Mesothelial cell of epicardium (in vitro differentiated cells): ENCODE measurements at regions not wholly inside any gene's neighbourhood (a gene's known extent, or its start where the extent isn't known, plus 50 kb on each side); places are given as distances from the start of the nearest gene placed in this dataset.

Source experiments
- DNase-seq, 2 experiments: peaks; one replicate each; pipeline ENCODE4 v3.0.0; 2021; ENCODE audit warnings: low spot score in 2 of 2; ENCODE audit not compliant: unreplicated experiment in 2 of 2
- H3K27ac Mint-ChIP-seq: 2 replicates; pipeline ENCODE4 v1.8.0; 2021; ENCODE audit warnings: mixed read lengths
- H3K27me3 Mint-ChIP-seq: 2 replicates; pipeline ENCODE4 v1.8.0; 2021; ENCODE audit warnings: low read depth, mixed read lengths
- H3K36me3 Mint-ChIP-seq: 2 replicates; pipeline ENCODE4 v1.8.0; 2021; ENCODE audit warnings: mixed read lengths
- H3K4me1 Mint-ChIP-seq: 2 replicates; pipeline ENCODE4 v1.8.0; 2021; ENCODE audit warnings: mixed read lengths
- H3K4me3 Mint-ChIP-seq: 2 replicates; pipeline ENCODE4 v1.8.0; 2021; ENCODE audit warnings: mild to moderate bottlenecking, moderate library complexity, mixed read lengths
- H3K9me3 Mint-ChIP-seq: 2 replicates; pipeline ENCODE4 v1.8.0; 2021; ENCODE audit warnings: mixed read lengths
- TF ChIP-seq, protein P1 (sequence below): fragments of 200-600 bp; sonication (generic); IDR thresholded peaks from one replicate; pipeline ENCODE4 v1.5.0; 2021; ENCODE audit warnings: antibody characterized with exemption; ENCODE audit not compliant: unreplicated experiment

DNA sequence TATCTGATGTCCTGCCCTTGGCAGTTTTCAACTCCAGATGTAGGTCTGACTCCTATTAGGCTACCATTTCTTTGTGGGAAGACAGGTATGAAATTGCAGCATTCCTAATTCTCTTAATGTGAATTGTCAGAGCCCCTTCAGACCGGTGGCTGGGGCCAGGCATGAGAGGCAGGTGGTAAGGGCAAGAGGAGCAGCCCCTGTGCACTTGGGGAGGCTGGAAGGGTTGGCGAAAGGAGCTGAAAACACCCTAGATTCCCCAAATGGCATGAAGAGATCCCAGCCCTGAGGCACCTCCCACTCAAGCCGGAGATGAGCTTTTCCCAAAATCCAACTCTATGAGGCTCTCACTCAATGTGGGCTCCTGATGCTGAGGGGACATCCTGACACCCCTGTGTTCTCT lies 453.2 kb downstream of the NR2F2 start:
- Mint-ChIP-seq H3K36me3 (no peaks in the 10 kb centered on the region), H3K4me3 (no peak overlapping the region), H3K4me1 (no peaks in the 10 kb centered on the region), H3K27me3 (peaks cover 34% of the 10 kb centered on the region), H3K27ac (no peak overlapping the region), H3K9me3 (no peaks in the 10 kb centered on the region)
- TF ChIP-seq, protein P1, sequence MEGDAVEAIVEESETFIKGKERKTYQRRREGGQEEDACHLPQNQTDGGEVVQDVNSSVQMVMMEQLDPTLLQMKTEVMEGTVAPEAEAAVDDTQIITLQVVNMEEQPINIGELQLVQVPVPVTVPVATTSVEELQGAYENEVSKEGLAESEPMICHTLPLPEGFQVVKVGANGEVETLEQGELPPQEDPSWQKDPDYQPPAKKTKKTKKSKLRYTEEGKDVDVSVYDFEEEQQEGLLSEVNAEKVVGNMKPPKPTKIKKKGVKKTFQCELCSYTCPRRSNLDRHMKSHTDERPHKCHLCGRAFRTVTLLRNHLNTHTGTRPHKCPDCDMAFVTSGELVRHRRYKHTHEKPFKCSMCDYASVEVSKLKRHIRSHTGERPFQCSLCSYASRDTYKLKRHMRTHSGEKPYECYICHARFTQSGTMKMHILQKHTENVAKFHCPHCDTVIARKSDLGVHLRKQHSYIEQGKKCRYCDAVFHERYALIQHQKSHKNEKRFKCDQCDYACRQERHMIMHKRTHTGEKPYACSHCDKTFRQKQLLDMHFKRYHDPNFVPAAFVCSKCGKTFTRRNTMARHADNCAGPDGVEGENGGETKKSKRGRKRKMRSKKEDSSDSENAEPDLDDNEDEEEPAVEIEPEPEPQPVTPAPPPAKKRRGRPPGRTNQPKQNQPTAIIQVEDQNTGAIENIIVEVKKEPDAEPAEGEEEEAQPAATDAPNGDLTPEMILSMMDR = no peak
- no peak for DNase-seq

DNA sequence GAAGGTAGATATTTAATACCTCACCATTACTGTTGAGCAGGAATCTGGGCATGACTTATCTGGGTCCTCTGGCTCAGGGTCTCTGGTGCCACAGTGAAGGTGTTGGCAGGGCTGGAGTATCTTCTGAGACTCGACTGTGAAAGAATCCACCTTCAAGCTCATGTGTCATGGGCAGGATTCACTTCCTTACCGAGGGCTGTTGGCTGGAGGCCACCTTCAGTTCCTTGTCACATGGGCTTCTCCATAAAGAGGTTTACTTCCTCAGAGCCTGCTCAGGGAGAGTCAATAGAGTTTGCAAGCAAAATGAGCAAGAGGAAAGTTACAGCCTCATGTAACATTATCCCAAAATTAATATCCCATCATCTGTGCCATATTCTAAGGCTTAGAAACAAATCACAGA lies 459.5 kb downstream of the NR2F2 start:
- Mint-ChIP-seq H3K4me1 (no peaks in the 10 kb centered on the region), H3K4me3 (no peak overlapping the region), H3K36me3 (no peaks in the 10 kb centered on the region), H3K27me3 (peaks cover 8% of the 10 kb centered on the region), H3K27ac (no peak overlapping the region), H3K9me3 (no peaks in the 10 kb centered on the region)
- DNase-seq = no peak
- TF ChIP-seq, protein P1 = no peak

DNA sequence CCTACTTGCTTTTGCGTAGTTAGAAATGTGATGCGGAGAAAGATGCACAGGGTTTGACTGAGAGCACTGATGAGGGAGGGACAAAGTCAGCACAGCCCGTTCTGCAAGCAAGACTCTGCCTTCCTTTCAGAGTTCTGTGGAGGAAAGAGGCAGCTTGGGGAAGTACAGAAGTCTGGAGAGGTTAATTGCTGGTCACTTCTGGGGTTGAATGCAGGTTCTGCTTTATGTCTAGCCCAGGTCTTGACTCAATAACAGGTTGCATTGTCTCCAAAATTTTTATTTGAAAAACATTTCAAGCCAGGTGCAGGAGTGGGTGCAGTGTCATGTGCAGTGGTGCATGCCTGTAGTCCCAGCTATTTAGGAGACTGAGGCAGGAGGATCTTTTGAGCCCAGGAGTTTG lies 461.7 kb downstream of the NR2F2 start:
- no peak for DNase-seq
- Mint-ChIP-seq H3K9me3 (no peaks in the 10 kb centered on the region), H3K36me3 (no peaks in the 10 kb centered on the region), H3K27ac (no peak overlapping the region), H3K4me1 (no peaks in the 10 kb centered on the region), H3K27me3 (peaks cover 3% of the 10 kb centered on the region), H3K4me3 (no peak overlapping the region)
- TF ChIP-seq, protein P1 = no peak

DNA sequence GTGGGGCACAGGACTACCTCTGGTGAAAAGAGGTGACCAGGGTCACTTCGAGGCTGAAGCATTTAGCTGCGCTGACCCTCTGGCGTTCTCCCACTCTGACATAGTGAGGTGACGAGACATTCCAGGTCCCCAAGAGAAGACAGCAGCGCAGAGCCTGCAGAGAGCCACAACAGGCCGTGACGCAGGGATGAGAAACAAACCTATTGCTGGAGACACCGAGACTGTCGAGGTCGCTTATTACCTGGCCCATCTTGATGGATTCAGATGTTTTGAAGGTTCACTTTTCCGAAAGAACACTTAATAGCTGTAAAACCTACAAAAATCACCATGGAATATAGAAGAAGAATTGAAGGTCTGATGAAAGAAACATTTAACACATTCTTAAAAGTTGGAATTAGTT lies 466.3 kb downstream of the NR2F2 start:
- no peaks in the 10 kb centered on the region for H3K9me3 Mint-ChIP-seq
- peaks cover 5% of the 10 kb centered on the region for H3K27me3 Mint-ChIP-seq
- DNase-seq = no peak
- no peak overlapping the region for H3K4me3 Mint-ChIP-seq
- TF ChIP-seq, protein P1 = no peak
- H3K4me1 Mint-ChIP-seq = peaks cover 5% of the 10 kb centered on the region
- no peaks in the 10 kb centered on the region for H3K36me3 Mint-ChIP-seq
- H3K27ac Mint-ChIP-seq = no peak overlapping the region

DNA sequence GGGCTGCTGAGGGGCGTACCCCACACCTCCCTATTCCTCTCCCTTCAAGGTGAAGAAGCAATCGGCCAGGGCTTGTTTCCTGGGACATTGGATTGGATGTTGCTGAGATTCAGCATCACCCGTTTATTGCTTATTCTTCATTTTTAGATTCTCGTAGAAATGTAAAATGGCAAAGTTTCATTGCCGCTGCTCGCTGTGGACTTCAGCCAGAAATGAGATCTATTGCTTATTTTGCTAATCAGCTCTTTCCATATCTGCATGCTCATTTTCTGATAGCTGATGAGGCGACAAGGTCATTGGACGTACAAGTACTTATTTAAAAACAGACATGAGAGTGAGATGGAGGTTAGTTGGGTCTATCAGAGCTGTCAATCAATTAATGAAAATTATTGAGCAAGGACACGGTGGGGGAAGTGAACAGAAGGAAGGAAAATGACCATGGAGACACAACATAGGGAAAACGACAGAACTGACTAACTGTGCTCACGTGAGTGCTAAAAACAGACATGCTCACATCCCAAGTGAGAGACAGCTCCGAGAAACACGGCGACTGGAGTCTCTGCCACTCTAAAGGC lies 471.2 kb downstream of the NR2F2 start:
- Mint-ChIP-seq H3K27me3 (peaks cover 12% of the 10 kb centered on the region), H3K27ac (no peak overlapping the region), H3K4me1 (peaks cover 5% of the 10 kb centered on the region), H3K36me3 (no peaks in the 10 kb centered on the region), H3K9me3 (no peaks in the 10 kb centered on the region), H3K4me3 (no peak overlapping the region)
- TF ChIP-seq, protein P1 = no peak
- no peak for DNase-seq

DNA sequence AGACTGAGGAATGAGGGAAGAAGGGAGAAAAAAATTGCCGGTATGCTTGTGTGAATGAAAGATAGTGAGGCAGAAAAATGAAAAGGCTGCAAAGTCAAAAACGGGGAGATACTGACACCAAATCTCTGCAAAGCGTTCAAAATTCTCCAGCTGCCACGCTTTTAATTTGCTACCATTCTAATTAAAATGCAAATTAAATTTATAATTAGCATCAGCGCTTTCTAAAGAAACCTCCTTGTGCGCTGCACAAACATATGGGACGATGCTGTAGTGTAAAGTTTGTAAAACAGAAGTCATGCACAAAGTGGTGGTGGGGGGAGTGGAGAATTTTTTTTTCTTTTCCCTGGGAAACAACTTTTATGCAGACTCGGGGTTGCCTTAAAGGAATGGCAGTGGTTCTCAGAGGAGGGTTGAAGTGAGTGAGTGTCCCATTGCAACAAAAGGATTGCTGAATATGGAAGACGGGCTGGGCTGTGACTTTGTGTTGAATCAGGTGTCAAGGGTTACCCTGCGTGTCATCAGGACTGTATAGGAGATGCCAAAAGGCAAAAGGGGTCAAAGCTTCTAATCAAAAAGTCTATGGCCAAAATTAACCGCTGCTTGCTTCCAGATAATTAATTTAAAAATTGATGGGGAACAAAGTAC lies 472.2 kb downstream of the NR2F2 start:
- H3K36me3 Mint-ChIP-seq = no peaks in the 10 kb centered on the region
- TF ChIP-seq, protein P1 = no peak
- no peak overlapping the region for H3K27ac Mint-ChIP-seq
- H3K27me3 Mint-ChIP-seq = peaks cover 12% of the 10 kb centered on the region
- H3K9me3 Mint-ChIP-seq = no peaks in the 10 kb centered on the region
- peaks cover 5% of the 10 kb centered on the region for H3K4me1 Mint-ChIP-seq
- no peak overlapping the region for H3K4me3 Mint-ChIP-seq
- DNase-seq = no peak
